KMS-11 (cell line): ENCODE measurements at regions not wholly inside any gene's neighbourhood (a gene's known extent, or its start where the extent isn't known, plus 50 kb on each side); places are given as distances from the start of the nearest gene placed in this dataset.

Experiments used
- H2AFZ ChIP-seq: fragments of 200-600 bp; sonication (generic); 2 replicates; pipeline ENCODE4 v1.6.1; 2016; ENCODE audit warnings: antibody characterized with exemption, mixed run types, low read depth
- H3K27ac ChIP-seq: fragments of 200-600 bp; sonication (generic); 2 replicates; pipeline ENCODE4 v1.6.1; 2016; ENCODE audit warnings: mild to moderate bottlenecking, mixed run types
- H3K27me3 ChIP-seq: fragments of 200-600 bp; sonication (generic); 2 replicates; pipeline ENCODE4 v1.6.1; 2017; ENCODE audit warnings: mild to moderate bottlenecking, low read depth, mixed run types, moderate library complexity; ENCODE audit not compliant: insufficient read depth
- H3K36me3 ChIP-seq: fragments of 200-600 bp; sonication (generic); 2 replicates; pipeline ENCODE4 v1.6.1; 2017; ENCODE audit warnings: mild to moderate bottlenecking, mixed run types; ENCODE audit not compliant: insufficient read depth
- H3K4me1 ChIP-seq: fragments of 200-600 bp; sonication (generic); 2 replicates; pipeline ENCODE4 v1.6.1; 2016; ENCODE audit warnings: mild to moderate bottlenecking, low read depth, mixed run types; ENCODE audit not compliant: poor library complexity, severe bottlenecking
- H3K4me2 ChIP-seq: fragments of 200-600 bp; sonication (generic); 2 replicates; pipeline ENCODE4 v1.7.0; 2016; ENCODE audit warnings: mild to moderate bottlenecking, mixed run types
- H3K4me3 ChIP-seq: fragments of 200-600 bp; sonication (generic); IDR thresholded peaks from 2 replicates; pipeline ENCODE4 v1.6.1; 2017; ENCODE audit warnings: low read depth, low read length, mixed read lengths; ENCODE audit not compliant: insufficient read depth
- H3K79me2 ChIP-seq: fragments of 200-600 bp; sonication (generic); 2 replicates; pipeline ENCODE4 v1.6.1; 2016; ENCODE audit warnings: low read depth, mixed run types; ENCODE audit not compliant: insufficient read depth
- H3K9ac ChIP-seq: fragments of 200-600 bp; sonication (generic); 2 replicates; pipeline ENCODE4 v1.6.1; 2016; ENCODE audit warnings: mild to moderate bottlenecking, mixed run types
- H4K20me1 ChIP-seq: fragments of 200-600 bp; sonication (generic); 2 replicates; pipeline ENCODE4 v1.6.1; 2016; ENCODE audit warnings: mild to moderate bottlenecking, mixed run types; ENCODE audit not compliant: insufficient read depth
- CTCF ChIP-seq: fragments of 200-600 bp; sonication (generic); conservative IDR thresholded peaks from 2 replicates; pipeline ENCODE4 v1.6.1; 2017; ENCODE audit warnings: low read depth, mild to moderate bottlenecking, antibody characterized with exemption, low read length, moderate library complexity, mixed read lengths

- no peaks in the 10 kb centered on the region for H3K27me3 ChIP-seq
- H3K9ac ChIP-seq, result no peak overlapping the region
- no peaks in the 10 kb centered on the region for H3K79me2 ChIP-seq
- H3K27ac ChIP-seq, result no peak overlapping the region
- H3K4me3 ChIP-seq, result no peak overlapping the region
- H3K36me3 ChIP-seq, result no peaks in the 10 kb centered on the region
- no peaks in the 10 kb centered on the region for H4K20me1 ChIP-seq
- H2AFZ ChIP-seq, result no peak overlapping the region
- H3K4me2 ChIP-seq, result no peak overlapping the region
- H3K4me1 ChIP-seq, result no peaks in the 10 kb centered on the region
- no peak for TF ChIP-seq CTCF
Observed at GRCh38 chr1:220983877-220984635, 104.8 kb downstream of the HLX start.

- Histone ChIP-seq H3K4me3 (no peak overlapping the region), H3K79me2 (no peaks in the 10 kb centered on the region), H3K9ac (no peak overlapping the region), H3K4me1 (no peaks in the 10 kb centered on the region), H3K4me2 (no peak overlapping the region), H3K36me3 (no peaks in the 10 kb centered on the region), H4K20me1 (no peaks in the 10 kb centered on the region), H2AFZ (no peak overlapping the region), H3K27me3 (no peaks in the 10 kb centered on the region), H3K27ac (no peak overlapping the region)
- no peak for TF ChIP-seq CTCF
Observed at GRCh38 chr1:220990427-220991339, 111.4 kb downstream of the HLX start.

GRCh38 chr1:220991506-220991905, 112.3 kb downstream of the HLX start:
- no peaks in the 10 kb centered on the region for H3K27me3 ChIP-seq
- H3K9ac ChIP-seq, result no peak overlapping the region
- no peak overlapping the region for H3K4me3 ChIP-seq
- H3K4me2 ChIP-seq, result no peak overlapping the region
- H2AFZ ChIP-seq, result no peak overlapping the region
- H3K27ac ChIP-seq, result no peak overlapping the region
- no peak for TF ChIP-seq CTCF
- H3K36me3 ChIP-seq, result no peaks in the 10 kb centered on the region
- no peaks in the 10 kb centered on the region for H3K4me1 ChIP-seq
- H4K20me1 ChIP-seq, result no peaks in the 10 kb centered on the region
- H3K79me2 ChIP-seq, result no peaks in the 10 kb centered on the region

GRCh38 chr1:220991959-220992704, 112.9 kb downstream of the HLX start:
- H3K36me3 ChIP-seq, result no peaks in the 10 kb centered on the region
- no peaks in the 10 kb centered on the region for H3K4me1 ChIP-seq
- no peaks in the 10 kb centered on the region for H3K79me2 ChIP-seq
- H3K4me3 ChIP-seq, result no peak overlapping the region
- no peaks in the 10 kb centered on the region for H3K27me3 ChIP-seq
- no peaks in the 10 kb centered on the region for H4K20me1 ChIP-seq
- no peak overlapping the region for H2AFZ ChIP-seq
- H3K4me2 ChIP-seq, result no peak overlapping the region
- TF ChIP-seq CTCF, result no peak
- no peak overlapping the region for H3K9ac ChIP-seq
- no peak overlapping the region for H3K27ac ChIP-seq
